ENCODE measurements at regions not wholly inside any gene's neighbourhood (a gene's known extent, or its start where the extent isn't known, plus 50 kb on each side); places are given as distances from the start of the nearest gene placed in this dataset.

DNA sequence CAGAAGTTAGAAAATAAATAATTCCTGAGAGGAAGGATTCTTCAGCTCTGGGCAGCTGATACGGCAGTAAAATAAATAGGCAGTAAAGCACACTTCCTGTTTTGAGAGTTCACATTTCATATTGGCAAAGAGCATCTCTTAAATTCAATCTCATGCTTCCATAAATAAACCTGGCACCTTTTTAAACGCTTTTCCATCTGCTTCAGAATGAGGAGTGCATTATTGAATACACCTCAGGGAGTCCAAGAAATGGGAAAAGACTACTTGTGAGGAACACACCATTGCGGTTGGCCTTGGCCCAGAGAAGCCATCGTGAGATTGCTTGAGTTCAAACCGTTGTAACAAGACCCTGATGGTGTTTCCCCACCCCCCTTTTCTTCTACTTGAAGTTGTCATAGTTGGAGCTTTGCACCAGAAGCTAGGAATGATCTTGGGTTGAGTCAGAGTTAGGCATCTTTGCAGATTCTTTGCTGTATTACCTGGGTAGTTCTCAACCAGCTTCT, 123.9 kb downstream of the RDH14 start:
- Histone ChIP-seq H3K36me3 (ENCODE audit: control insufficient read depth in 2 of 2, insufficient read depth in 2 of 2, low read length in 1 of 2) (no peaks in the 10 kb centered on the region), H3K4me1 (ENCODE audit: control insufficient read depth, insufficient read depth, low read length) (no peaks in the 10 kb centered on the region), H3K9ac (ENCODE audit: control insufficient read depth, insufficient read depth, low read length) (no peak overlapping the region), H3K27me3 (replicated peaks in 1 of 2; ENCODE audit: control insufficient read depth in 2 of 2, insufficient read depth in 2 of 2, low read length in 1 of 2) (no peaks in the 10 kb centered on the region), H3K4me2 (ENCODE audit: control insufficient read depth, insufficient read depth) (no peak overlapping the region), H3K79me2 (ENCODE audit: control insufficient read depth, insufficient read depth, low read length) (no peaks in the 10 kb centered on the region), H2AFZ (ENCODE audit: control insufficient read depth, low read depth, low read length) (no peak overlapping the region), H3K4me3 (no peak overlapping the region), H3K9me3 (replicated peaks; ENCODE audit: control insufficient read depth, insufficient read depth, low read length) (no peaks in the 10 kb centered on the region), H3K27ac (ENCODE audit: control insufficient read depth, insufficient read depth) (no peak overlapping the region), H4K20me1 (ENCODE audit: control insufficient read depth, insufficient read depth) (no peaks in the 10 kb centered on the region; the same call in 1 of the 2 replicates)
- no TSS peak for BruUV-seq (replicated peaks)
- in situ Hi-C loops (cut with MboI) (no loop called here), intact Hi-C loops (cut with micrococcal nuclease; ENCODE audit: unreplicated experiment) (no loop called here)
- 35% methylated on average over 5 of the region's 5 CpGs for WGBS (ENCODE audit: insufficient coverage, insufficient replicate concordance, low lambda C conversion rate, missing lambda C conversion rate)
- CTCF ChIA-PET = interaction anchor here (1.7 kb wide), 1 partner anchor 48 kb away, joined by 6 read pairs; no protein-coding TSS in a partner anchor
- RAD21 ChIA-PET (ENCODE audit: unreplicated experiment) = no interaction called here
- DNase-seq (ENCODE audit: low read depth, low spot score) (no peak), ATAC-seq (no peak), FAIRE-seq (no peak)
- TF ChIP-seq, protein P1, sequence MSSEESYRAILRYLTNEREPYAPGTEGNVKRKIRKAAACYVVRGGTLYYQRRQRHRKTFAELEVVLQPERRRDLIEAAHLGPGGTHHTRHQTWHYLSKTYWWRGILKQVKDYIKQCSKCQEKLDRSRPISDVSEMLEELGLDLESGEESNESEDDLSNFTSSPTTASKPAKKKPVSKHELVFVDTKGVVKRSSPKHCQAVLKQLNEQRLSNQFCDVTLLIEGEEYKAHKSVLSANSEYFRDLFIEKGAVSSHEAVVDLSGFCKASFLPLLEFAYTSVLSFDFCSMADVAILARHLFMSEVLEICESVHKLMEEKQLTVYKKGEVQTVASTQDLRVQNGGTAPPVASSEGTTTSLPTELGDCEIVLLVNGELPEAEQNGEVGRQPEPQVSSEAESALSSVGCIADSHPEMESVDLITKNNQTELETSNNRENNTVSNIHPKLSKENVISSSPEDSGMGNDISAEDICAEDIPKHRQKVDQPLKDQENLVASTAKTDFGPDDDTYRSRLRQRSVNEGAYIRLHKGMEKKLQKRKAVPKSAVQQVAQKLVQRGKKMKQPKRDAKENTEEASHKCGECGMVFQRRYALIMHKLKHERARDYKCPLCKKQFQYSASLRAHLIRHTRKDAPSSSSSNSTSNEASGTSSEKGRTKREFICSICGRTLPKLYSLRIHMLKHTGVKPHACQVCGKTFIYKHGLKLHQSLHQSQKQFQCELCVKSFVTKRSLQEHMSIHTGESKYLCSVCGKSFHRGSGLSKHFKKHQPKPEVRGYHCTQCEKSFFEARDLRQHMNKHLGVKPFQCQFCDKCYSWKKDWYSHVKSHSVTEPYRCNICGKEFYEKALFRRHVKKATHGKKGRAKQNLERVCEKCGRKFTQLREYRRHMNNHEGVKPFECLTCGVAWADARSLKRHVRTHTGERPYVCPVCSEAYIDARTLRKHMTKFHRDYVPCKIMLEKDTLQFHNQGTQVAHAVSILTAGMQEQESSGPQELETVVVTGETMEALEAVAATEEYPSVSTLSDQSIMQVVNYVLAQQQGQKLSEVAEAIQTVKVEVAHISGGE (CRISPR knock-in tag; IDR thresholded peaks at IDR 0.05) = no peak
- peak; percentile 23; the same call in 1 of the 2 replicates for TF ChIP-seq SPI1 (IDR thresholded peaks at IDR 0.05; ENCODE audit: borderline replicate concordance, insufficient read depth, low read depth, low read length)
- SMC1A ChIA-PET (ENCODE audit: uncharacterized antibody, unreplicated experiment) = no interaction called here
- POLR2A ChIA-PET = no interaction called here
